Panc1 (cell line): ENCODE measurements at regions not wholly inside any gene's neighbourhood (a gene's known extent, or its start where the extent isn't known, plus 50 kb on each side); places are given as distances from the start of the nearest gene placed in this dataset.

Experiments
- ATAC-seq: fragments of 200-7000 bp; cut with Tn5 transposase; 2 replicates; pipeline ENCODE4 v1.9.1; 2020; ENCODE audit warnings: mild to moderate bottlenecking, moderate library complexity
- BruUV-seq: library from RNA; stranded (reverse); fragments of 400-500 nt; replicated peaks from 2 replicates; lab custom pipeline; 2021; lab: Mats Ljungman, UMichigan
- CTCF ChIA-PET: fragments of 300-600 bp; sonication (Branson Sonifier 250); formaldehyde crosslinking; loops from one replicate; lab custom pipeline; 2022; ENCODE audit warnings: antibody characterized with exemption; lab: Charles Lee
- POLR2A ChIA-PET: fragments of 300-600 bp; sonication (Branson Sonifier 250); formaldehyde crosslinking; loops from one replicate; lab custom pipeline; 2022; ENCODE audit warnings: antibody characterized with exemption; lab: Charles Lee
- DNase-seq: peaks from one replicate; pipeline ENCODE4 v3.0.0-alpha.2; 2010; ENCODE audit warnings: low read depth, low spot score
- H3K27ac ChIP-seq: 2 replicates; pipeline ENCODE4 v1.5.1; 2011; ENCODE audit warnings: mild to moderate bottlenecking, low read length, inconsistent platforms
- H3K27me3 ChIP-seq: fragments of 200-500 bp; sonication (Bioruptor generic); 2 replicates; pipeline ENCODE4 v1.6.0; 2014; ENCODE audit warnings: low read length, inconsistent platforms; ENCODE audit not compliant: control insufficient read depth, insufficient read depth
- H3K36me3 ChIP-seq: fragments of 200-500 bp; sonication (Bioruptor generic); 2 replicates; pipeline ENCODE4 v1.5.1; 2014; ENCODE audit warnings: inconsistent platforms, mild to moderate bottlenecking, low read length, moderate library complexity; ENCODE audit not compliant: control insufficient read depth, insufficient read depth
- H3K4me1 ChIP-seq: 2 replicates; pipeline ENCODE4 v1.5.1; 2011; ENCODE audit warnings: inconsistent platforms, mild to moderate bottlenecking, low read length, moderate library complexity; ENCODE audit not compliant: control insufficient read depth, insufficient read depth
- H3K4me3 ChIP-seq, 2 experiments: 2 replicates each; pipeline ENCODE4 v1.5.1; 2011 to 2012; ENCODE audit warnings: low read depth in 2 of 2, low read length in 2 of 2, mild to moderate bottlenecking in 2 of 2, inconsistent platforms in 1 of 2, moderate library complexity in 1 of 2
- H3K9me3 ChIP-seq: fragments of 200-500 bp; sonication (Bioruptor generic); 2 replicates; pipeline ENCODE4 v1.5.1; 2014; ENCODE audit warnings: low read depth, mild to moderate bottlenecking, inconsistent platforms, low read length, moderate library complexity; ENCODE audit not compliant: control insufficient read depth, insufficient read depth
- CTCF ChIP-seq: fragments of 450-650 bp; IDR thresholded peaks from 2 replicates; pipeline ENCODE4 v1.5.1; 2017; ENCODE audit warnings: mild to moderate bottlenecking
- POLR2AphosphoS5 ChIP-seq: IDR thresholded peaks from 2 replicates; pipeline ENCODE4 v1.6.1; 2012; ENCODE audit warnings: mild to moderate bottlenecking, low read depth, low read length, moderate library complexity
- REST ChIP-seq, 2 experiments: IDR thresholded peaks; 2 replicates each; pipeline ENCODE4 v1.6.1; 2011 to 2012; ENCODE audit warnings: low read depth in 2 of 2, control low read depth in 1 of 2, low read length in 1 of 2, mild to moderate bottlenecking in 1 of 2, moderate library complexity in 1 of 2; ENCODE audit not compliant: insufficient read depth in 1 of 2
- SIN3A ChIP-seq: IDR thresholded peaks from 2 replicates; pipeline ENCODE4 v1.6.1; 2012; ENCODE audit warnings: low read depth, mild to moderate bottlenecking, low read length, moderate library complexity, borderline replicate concordance; ENCODE audit not compliant: insufficient read depth
- TCF7L2 ChIP-seq: IDR thresholded peaks from 2 replicates; pipeline ENCODE4 v1.6.1; 2011; ENCODE audit warnings: mild to moderate bottlenecking, low read depth, low read length, inconsistent platforms
- in situ Hi-C: cut with HindIII; loops from 2 replicates; pipeline ENCODE4 v1.10.0; 2016; ENCODE audit warnings: low sequenced_read_pairs, low pct_unique_long_range_greater_than_20kb
- intact Hi-C: fragments of 100-400 bp; cut with micrococcal nuclease; formaldehyde crosslinking; loops from one replicate; pipeline ENCODE4 v1.10.0; 2022; ENCODE audit not compliant: unreplicated experiment

DNA sequence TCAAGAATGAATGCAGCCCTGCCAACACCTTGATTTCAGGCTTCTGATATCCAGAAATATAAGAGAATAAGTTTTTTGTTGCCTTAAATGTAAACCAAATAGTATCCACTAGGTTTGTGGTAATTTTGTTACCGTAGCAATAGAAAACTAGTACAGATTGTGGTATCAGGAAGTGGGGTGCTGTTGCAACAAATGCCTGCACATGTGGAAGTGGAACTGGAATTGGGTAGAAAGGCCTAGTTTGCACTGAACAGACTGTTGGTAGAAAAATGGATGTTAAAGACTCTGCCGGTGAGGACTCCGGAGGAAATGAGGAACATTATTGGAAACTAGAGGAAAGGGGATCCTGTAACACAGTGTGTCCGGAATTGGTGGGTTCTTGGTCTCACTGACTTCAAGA is 145.8 kb upstream of the MGAT5 start:
- intact Hi-C loops: no loop called here
- ATAC-seq (no peak), DNase-seq (no peak)
- no peak overlapping the region for H3K4me3 ChIP-seq
- ChIA-PET CTCF (no interaction called here), POLR2A (no interaction called here)
- H3K4me1 ChIP-seq: no peaks in the 10 kb centered on the region
- no peaks in the 10 kb centered on the region for H3K9me3 ChIP-seq
- H3K27me3 ChIP-seq: no peaks in the 10 kb centered on the region; the same call in 1 of the 2 replicates
- no peaks in the 10 kb centered on the region for H3K36me3 ChIP-seq
- BruUV-seq: no TSS peak
- TF ChIP-seq POLR2AphosphoS5 (no peak), TCF7L2 (no peak), CTCF (no peak), REST (IDR thresholded peaks at IDR 0.05; ENCODE audit: insufficient read depth in 1 of 2, low read depth in 2 of 2, low read length in 1 of 2) (no peak), SIN3A (no peak)
- H3K27ac ChIP-seq: no peak overlapping the region
- in situ Hi-C loops: no loop called here

DNA sequence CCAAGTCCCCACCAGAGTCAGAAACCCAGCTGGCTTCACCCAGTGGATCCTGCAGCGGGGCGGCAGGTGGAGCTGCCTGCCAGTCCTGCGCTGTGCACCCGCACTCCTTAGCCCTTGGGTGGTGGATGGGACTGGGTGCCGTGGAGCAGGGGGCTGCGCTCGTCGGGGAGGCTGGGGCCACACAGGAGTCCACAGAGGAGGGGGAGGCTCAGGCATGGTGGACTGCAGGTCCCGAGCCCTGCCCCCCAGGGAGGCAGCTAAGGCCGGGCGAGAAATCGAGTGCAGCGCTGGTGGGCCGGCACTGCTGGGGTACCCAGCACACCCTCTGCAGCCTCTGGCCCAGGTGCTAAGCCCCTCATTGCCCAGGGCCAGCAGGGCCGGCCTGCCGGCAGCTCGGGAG is 144.6 kb upstream of the MGAT5 start:
- BruUV-seq: no TSS peak

More for the DNA sequence above, 144.6 kb upstream of the MGAT5 start:
- Histone ChIP-seq H3K9me3 (no peaks in the 10 kb centered on the region), H3K27me3 (peaks cover 4% of the 10 kb centered on the region), H3K27ac (no peak overlapping the region), H3K4me1 (no peaks in the 10 kb centered on the region), H3K36me3 (no peaks in the 10 kb centered on the region), H3K4me3 (no peak overlapping the region)
- CTCF ChIA-PET: no interaction called here
- no peak for DNase-seq
- POLR2A ChIA-PET: no interaction called here
- intact Hi-C loops: no loop called here
- TF ChIP-seq CTCF (no peak), SIN3A (no peak), REST (IDR thresholded peaks at IDR 0.05; ENCODE audit: insufficient read depth in 1 of 2, low read depth in 2 of 2, low read length in 1 of 2) (no peak), TCF7L2 (no peak), POLR2AphosphoS5 (no peak)
- in situ Hi-C loops: no loop called here
- no peak for ATAC-seq
